GM20431 (cell line): ENCODE measurements at regions not wholly inside any gene's neighbourhood (a gene's known extent, or its start where the extent isn't known, plus 50 kb on each side); places are given as distances from the start of the nearest gene placed in this dataset.

ENCODE experiments used
- in situ Hi-C: fragments of 300-500 bp; cut with MseI, MboI; formaldehyde crosslinking; loops from one replicate; pipeline ENCODE4 v1.15.0; 2020; ENCODE audit warnings: low sequenced_read_pairs; ENCODE audit not compliant: unreplicated experiment

DNA sequence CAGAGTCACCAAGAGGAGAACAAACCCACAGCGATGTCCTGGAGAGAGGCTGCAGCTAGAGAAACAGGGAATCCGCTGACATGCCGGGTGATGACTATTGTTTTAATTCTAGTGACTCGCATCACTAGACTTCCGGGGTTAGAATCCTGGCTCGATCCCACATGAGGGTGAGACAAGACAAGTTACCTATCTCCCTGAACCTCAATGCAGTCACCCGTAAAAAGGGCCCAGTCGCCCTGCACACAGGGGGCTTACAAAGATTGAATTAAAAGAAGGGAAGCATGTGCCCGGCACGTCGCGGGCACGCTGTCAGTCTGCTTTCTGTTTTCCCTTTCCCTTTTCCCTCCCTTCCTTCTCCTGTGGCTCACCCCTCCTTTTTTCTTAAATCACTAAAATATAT lies 212.9 kb upstream of the FOXF1 start:
- in situ Hi-C loops: no loop called here

DNA sequence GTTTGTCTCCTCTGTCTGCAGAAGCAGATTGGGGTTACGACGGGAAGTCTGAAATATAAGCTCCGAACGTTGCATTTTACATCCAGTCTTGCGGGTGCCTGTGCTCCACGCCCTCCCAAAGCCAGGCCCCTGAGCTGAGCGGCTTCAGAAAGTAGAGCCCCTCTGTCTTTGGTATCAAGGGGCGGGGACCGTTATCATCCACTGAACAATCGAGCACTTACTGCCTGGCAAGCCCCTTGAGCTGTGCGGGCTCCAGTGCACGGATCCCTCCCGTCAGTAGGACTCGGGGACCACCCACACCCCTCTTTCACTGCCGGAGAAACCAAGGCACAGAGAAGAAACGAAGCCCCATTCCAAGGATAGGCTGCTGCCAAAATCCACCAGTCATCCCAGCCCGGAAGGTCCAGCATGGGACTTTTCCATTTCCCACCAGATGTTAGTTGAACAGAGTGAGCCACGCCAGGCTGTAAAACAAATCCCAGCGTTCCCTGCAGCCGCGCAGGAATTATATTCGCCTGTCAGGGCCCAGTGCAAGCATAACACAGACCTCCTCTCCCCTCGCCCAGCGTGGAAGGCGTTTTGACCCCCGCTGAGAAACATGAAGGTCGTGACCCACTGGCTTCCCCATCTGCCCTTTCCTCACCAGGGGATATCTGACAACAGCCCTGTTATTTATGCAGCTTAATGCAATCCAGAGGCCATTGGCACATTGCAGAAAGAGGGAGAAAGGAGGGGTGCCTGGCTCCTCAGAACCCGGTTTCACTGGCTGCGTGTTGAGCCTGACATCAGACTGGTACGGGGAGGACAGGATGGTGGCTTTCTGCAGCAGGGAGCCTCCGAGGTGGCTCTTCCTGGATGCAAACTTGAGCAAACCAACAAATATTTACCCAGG lies 212.2 kb upstream of the FOXF1 start:
- in situ Hi-C loops: no loop called here

DNA sequence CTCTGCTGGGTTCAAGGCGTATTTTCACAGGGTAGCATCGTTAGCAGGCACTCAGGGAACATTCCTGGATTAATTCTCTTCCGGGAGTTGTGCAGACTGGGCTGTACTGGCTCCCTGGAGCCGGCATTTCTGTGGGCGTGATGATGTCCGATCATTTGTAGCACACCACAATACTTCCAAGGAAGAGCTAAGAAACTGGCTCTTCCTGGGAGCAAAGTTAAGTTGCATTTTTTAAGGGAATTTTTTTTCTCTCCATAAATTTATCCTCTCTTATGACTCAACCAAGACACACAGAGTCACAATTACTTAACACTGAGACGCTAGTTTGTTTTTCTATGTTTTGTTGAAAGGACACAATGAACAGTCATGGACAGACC lies 211.6 kb upstream of the FOXF1 start:
- in situ Hi-C loops: no loop called here

DNA sequence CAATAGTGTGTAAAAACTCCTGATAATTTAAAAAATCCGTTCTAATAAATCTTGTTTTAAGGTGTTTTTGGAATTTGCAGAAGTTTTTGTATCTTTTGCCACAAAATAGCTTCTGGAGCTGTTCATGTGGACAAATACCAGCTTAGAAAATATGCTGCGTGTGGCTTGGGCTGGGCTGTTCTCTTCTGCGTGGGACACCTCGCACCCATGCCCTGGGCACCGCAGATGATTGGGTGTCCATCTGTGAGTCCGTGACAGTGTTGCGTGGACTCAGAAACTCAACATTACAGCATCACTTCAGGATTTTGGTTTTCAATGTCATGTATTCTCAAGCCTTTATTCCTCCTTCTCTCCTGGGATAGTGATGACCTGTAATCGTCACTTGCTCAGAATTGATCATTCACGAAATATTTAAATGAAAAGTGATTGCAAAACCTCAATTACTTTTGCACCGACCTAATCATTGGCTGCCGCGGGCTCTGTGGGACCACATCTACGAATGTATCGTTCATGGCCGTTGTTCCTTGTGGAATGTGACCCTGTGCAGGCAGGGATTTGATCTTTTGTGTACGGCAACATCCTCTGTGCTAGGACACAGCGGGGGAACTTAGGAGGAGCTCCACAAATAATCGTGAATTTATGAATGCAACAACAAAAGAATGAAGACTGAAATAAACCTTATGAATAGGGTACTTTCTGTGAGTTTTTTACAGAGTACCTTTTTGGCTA lies 210.3 kb upstream of the FOXF1 start:
- in situ Hi-C loops: no loop called here

DNA sequence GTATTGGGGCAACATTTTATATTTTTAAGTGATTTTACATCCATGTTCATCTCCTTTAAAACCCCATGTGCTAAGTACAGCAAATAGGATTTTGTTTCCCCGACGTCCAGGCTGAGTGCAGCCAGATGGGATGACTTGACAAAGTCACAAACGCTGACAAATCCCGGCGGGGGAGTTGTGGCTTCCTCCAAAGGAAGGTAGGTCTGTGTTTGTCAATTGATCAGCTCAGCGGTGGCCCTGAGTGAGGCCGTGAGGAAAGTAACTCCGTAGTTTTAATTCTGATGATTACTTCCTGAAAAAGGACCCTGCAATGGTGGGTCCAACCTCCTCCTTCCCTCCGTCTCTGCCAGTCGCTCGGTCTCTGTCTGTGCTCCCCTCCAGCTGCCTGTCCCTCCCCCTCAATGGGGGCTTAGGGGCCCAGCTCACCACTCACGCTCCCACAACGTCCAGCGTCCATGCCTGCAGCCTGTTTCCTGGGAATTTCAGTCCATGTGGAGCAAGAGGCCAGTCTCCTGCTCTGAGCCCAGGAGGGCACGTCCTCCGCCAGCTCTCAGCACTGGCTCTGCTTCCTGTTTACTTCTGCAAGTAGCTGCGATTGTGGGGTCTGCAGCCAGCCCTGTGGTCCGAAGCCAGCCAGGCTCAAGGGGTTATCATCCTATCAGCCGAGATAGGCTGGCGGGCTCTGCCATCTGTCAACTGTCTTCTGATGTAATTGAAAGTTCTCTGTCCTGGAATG lies 209.4 kb upstream of the FOXF1 start:
- in situ Hi-C loops: no loop called here

DNA sequence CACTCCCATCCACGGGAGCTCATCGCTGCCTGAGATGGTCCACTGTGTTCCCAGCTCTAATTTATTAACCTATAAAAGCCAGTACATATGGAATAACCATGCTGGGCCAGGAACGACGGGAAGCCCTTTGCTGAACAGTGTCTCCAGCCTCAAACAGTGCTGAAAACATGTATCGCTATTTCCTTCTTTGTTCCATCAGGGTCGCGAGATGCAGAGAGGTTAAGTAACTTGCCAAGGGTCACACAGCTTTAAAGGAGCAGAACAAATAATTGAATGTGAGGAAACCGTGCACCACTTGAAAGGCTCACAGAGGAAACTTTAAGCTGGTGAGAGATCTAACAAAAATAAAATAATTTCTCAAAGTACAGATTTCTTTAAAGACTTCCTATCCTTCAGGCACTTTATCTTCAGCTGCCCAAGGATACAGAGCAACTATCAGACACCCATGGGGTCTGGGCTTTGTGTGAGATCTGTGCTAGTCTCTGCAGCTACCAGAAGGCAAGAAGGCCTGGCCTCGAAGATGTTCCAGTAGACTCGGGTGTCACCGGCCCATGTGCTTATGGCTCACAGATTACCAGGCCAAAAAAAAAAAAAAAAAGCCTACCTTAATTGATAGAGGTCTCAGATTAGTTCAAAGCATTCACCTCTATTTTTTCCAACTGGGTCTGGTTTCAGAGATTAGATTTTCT lies 207.8 kb upstream of the FOXF1 start:
- in situ Hi-C loops: no loop called here

DNA sequence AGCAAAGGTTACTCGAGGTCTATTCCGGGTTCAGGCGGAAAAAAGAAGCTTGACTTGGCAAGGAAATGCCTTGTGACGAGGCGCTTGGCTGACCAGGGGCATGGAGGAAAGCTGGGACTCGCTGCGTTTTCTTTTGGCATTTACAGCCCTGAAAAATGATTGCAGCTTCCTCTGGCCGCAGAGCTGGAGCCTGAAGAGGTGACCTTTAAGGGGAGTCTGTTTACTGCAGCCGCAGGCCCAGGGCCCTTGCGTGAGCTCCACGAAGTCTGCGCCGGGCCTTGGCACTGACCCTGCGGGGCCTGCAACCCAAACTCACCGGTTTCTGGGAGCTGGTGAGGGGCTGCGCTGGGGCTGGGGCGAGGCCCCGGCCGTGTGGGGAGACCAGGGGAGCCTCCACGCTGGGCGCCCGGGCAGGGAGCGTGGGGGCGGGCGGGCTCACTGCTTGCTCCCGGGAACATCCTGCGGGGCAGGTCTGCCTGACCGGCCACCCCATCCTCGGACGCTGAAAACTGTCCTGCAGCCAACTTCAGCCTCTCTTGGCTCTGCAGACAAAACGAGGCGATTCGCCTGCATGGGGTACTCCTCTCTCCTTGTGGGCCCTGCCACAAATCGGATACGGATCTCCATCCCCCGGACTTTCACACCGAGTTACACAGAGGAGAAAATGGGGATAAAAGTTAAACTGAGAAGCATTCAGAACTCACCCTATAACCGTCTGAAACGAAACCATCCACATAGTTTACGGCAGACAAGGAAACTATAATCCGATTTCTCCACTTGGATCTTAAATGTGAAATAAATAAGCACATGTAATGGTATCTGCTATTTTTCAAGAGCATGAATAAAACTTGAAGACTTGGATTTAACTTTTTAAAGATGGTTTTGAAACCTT lies 206.3 kb upstream of the FOXF1 start:
- in situ Hi-C loops: no loop called here

DNA sequence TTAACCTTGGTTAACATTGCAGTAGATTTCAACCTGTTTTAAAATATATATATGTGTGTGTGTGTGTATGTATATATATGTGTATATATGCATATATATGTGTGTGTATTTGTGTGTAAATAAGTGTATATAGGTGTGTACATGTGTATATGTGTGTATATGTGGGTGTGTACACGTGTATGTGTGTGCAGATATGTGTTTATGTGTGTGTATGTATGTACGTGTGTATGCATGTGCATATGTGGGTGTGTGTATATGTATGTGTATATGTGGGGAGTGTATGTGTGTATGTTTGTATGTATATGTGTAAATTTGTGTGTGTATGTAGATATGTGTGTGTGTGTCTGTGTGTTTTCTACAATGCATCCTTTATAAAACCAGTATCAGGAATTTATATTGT lies 205.5 kb upstream of the FOXF1 start:
- in situ Hi-C loops: no loop called here

DNA sequence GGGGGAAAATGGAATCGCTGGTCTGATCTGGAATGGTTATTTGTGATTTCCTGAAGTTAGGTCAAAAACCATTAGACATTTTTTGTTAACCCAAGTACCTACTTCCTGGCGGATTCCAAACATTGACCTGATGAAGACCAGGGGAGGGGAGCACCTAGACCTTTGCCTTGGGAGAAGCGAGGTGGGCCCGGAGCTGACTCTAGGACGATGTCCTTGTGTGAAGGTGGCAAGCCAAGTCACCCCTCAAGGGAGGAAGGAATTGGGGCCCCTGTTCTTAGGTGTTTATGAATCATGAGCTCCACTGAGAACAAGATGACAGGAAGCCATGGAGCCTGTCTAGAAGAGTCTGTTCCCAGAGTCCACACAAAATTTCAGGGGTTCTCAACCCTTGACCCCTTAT lies 204.9 kb upstream of the FOXF1 start:
- in situ Hi-C loops: no loop called here

DNA sequence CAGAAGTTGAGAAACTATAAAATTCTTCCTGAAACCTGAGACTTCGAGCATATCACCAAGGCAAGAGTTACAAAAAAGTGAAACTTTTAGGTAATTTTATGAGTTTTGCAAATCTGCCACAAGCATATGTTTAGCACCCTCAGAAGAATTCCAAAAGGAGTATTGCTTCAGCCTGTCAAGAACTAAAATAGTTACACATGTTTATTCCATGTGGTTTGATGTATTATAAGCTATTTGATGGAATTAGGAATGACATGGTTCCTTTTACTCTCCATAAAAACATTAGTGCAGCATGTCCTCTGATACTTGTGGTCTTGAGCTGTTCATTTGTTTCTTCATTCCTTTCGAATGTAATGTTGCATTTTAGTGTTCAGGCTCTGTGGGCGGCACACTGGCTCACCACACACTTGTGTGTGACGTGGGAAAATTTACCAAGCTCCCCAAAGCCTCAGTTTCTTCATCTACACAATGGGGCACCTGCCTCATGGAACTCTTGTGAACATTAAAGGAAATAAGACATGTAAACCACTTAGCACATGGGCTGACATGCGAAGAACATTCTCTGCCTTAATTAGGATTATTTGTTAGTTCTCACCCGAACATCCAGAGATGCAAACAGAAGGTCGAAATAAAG lies 204.2 kb upstream of the FOXF1 start:
- in situ Hi-C loops: no loop called here

DNA sequence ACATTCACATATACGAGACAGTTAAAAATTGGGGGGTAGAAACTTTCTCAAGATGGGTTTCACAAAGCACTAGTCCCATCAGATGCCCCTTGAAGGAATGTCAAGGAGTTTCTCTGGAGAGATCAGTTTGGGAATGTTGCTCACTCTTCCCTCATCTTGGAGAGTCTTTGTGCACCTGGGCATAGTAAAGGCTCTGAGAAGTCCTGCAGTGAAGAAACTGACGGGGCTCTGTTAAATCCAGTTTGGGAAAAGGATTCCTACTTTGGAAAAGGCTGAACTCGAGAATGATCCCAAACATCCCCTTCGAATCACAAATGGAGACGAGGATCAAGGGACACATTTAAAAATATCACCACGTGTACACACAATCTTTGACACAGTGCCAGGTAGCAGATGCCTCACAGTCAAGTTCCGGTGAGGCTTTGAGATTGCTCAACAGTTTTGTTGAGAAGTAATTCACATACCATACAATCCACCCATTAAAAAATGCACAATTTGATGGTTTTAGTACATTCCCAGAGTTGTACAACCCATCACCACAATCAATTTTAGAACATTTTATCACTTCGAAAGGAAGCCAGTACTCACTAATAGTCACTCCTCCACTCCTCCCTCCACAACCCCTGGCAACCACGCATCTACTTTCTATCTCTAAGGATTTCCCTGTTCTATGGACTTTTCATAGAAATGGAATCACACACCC lies 203.4 kb upstream of the FOXF1 start:
- in situ Hi-C loops: no loop called here

DNA sequence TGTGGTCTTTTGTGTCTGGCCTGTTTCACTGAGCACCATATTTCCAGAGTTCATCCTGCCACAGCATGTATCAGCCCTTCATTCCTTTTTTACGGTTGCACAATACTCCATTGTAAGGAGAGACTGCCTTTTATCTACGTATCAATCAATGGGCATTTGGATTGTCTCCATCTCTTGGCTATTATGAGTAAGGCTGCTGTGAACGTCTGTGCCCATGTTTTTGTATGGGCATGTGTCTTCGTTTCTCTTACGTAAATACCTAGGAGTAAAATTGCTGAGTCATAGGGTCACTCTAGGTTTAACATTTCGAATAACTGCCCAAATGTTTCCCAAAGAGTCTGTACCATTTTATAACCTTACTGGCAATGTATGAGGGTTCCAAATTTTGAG lies 202.8 kb upstream of the FOXF1 start:
- in situ Hi-C loops: no loop called here

DNA sequence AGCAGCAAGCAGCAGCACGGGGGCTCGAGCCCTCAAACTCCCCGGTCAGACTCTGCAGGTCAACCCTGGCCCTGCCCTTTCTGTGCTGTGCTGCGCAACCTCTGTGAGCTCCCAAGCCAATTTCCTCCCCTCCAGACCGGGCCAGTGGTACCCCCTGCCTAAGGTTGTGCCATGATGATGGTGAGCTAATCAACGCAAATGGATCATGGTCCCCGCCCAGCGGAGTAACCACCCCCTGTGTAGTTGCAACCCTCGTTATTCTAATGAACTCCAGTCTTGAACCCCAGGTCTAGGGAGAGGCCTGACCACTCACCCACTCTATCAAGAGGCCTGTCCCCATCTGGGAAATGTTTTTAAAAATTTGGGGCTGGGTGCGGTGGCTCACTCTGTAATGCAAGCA lies 201.8 kb upstream of the FOXF1 start:
- in situ Hi-C loops: no loop called here

DNA sequence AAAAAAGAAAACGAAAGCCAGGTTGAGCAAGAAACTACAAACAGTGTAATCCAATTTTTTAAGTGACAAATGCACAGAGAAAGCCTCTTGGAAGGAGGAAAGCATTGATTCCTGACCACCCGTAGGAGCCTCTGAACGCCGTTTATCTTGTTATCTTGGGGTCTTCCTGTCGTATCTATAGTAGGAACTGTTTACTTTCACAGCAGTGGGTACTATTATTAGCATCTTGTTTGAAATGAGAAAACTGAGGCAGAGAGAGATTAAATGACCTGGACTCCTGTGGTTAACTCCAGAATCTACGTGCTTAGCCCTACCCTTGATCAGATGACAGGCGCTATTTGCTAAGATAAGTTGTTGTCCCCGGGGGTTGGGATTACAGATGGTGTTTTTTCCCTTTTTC lies 196.7 kb upstream of the FOXF1 start:
- in situ Hi-C loops: no loop called here

DNA sequence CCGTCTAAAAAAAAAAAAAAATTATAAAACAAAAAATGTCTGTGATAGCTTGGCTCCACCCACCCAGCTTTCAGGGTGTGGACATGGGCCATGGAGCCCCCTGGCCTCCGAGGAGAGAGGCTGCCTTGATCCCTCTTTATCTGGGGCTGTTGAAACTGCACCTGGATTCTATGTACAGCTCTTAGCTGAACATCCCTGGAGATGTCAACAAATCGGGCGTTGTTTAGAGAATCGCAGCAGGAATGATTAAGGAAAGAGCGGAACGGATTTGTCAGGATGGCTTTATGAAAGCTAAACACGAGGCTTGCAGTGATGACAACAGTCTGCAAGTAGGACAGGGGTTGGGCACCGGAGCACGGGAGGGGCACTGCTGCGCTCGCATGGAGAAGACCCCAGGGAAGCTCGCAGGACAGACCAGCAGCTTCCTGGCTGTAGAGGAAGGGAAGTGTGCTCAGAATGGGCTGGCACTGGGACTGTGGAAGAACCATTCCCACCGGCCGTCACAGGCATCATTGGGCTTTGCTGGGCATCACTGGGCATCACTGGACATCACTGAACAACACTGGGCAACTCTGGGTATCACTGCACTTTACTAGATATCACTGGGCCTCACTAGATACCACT lies 195.8 kb upstream of the FOXF1 start:
- in situ Hi-C loops: no loop called here

DNA sequence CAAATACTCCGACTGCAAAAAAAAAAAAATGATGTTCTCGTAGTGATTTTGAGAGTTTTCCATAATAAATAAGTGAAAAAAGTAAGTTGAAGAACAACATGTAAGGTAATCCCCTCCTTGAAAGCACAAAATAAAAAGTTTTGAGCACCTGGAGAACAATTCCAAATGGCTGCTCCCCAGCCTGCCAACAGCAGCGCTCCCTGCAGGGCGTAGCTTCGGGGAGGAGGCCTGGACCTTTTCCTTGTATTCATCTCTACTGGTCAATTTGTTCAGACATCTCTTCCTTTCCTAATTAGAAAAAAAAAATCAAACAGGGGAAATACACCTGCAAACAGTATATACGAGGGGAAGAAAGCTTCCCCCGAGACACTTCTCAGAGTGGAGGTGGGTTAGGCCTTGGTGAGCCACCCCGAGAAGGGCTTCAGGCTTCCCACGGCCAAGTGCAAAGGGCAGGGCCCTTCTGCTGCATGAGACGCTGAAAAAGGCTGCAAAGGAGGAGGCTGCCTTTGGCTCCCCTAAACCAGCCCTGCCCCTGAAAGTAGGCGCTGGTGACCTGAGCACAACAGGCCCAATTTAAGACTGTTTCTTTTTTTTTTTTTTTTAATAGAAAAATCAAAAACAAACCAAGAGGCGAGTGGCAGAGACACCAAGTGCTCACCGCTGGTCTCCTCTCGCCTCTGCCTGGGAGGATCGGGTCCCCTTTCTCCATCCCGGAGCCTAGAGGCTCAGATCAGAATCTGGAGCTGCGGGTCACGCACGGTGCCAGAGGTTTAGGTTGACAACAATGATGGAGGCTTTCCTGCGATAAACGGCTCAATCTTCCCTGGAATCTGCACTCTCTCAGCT lies 193.1 kb upstream of the FOXF1 start:
- in situ Hi-C loops: no loop called here
